ENCODE measurements at regions not wholly inside any gene's neighbourhood (a gene's known extent, or its start where the extent isn't known, plus 50 kb on each side); places are given as distances from the start of the nearest gene placed in this dataset.
"Not testable (repeated sequence)": the region's sequence is repeated elsewhere in the genome, so short reads cannot be mapped to it uniquely, and the experiment has no call there.

DNA sequence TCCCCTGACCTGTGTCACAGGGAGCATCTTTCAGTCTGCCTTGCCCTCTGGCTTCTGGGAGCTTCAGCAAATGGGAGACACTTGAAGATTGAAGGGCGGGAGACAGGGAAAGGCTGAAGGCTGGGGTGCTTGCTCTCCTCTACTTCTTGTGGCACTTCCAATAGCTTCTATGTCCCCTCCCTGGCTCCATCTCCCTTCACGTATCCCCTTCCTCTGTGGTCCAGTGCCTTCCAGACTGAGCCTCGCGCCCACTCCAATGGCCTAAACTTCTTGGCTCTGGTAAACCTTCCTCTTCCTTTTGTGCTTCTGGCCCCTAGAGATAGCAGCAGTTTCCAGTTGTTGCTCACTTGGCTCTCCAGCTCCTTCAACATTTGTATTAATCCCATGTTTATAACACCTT, 69.8 kb upstream of the TOPAZ1 start:
- Histone ChIP-seq H3K27ac (ENCODE audit: low read length) (no peak overlapping the region), H3K36me3 (ENCODE audit: control insufficient read depth, insufficient read depth, low read length) (no peaks in the 10 kb centered on the region), H3K4me3 (ENCODE audit: low read length) (no peak overlapping the region), H3K4me1 (ENCODE audit: control insufficient read depth, insufficient read depth, low read length) (no peaks in the 10 kb centered on the region), H3K9me3 (ENCODE audit: control insufficient read depth, insufficient read depth, low read length) (peaks cover 5% of the 10 kb centered on the region), H3K27me3 (ENCODE audit: control insufficient read depth, insufficient read depth, low read length) (no peaks in the 10 kb centered on the region)
- Mint-ChIP-seq H3K27ac (no peak overlapping the region), H3K9me3 (no peaks in the 10 kb centered on the region), H3K27me3 (ENCODE audit: low read depth in 2 of 2) (peaks cover 17% of the 10 kb centered on the region in 2 donors), H3K36me3 (no peaks in the 10 kb centered on the region), H3K4me3 (no peak overlapping the region), H3K4me1 (no peaks in the 10 kb centered on the region)
- ATAC-seq, result no peak
- TF ChIP-seq CTCF (IDR thresholded peaks at IDR 0.05), result no peak
- intact Hi-C loops (cut with micrococcal nuclease), result no loop called here
- WGBS (ENCODE audit: insufficient coverage), result 94% methylated on average over 4 of the region's 4 CpGs
- DNase-seq, result no peak

GRCh38 chr3:44172701-44173100, 69.0 kb upstream of the TOPAZ1 start:
- H3K4me3 ChIP-seq (ENCODE audit: low read length); DNase-seq; H3K4me1 ChIP-seq (ENCODE audit: control insufficient read depth, insufficient read depth, low read length); H3K27ac ChIP-seq (ENCODE audit: low read length); H3K4me3 Mint-ChIP-seq; H3K36me3 Mint-ChIP-seq; H3K9me3 Mint-ChIP-seq; H3K36me3 ChIP-seq (ENCODE audit: control insufficient read depth, insufficient read depth, low read length); H3K4me1 Mint-ChIP-seq; intact Hi-C loops (cut with micrococcal nuclease); H3K27me3 ChIP-seq (ENCODE audit: control insufficient read depth, insufficient read depth, low read length); H3K27ac Mint-ChIP-seq; H3K9me3 ChIP-seq (ENCODE audit: control insufficient read depth, insufficient read depth, low read length); ATAC-seq: not testable (repeated sequence)
- H3K27me3 Mint-ChIP-seq (ENCODE audit: low read depth in 2 of 2), result peaks cover 17% of the 10 kb centered on the region in 2 donors
- WGBS (ENCODE audit: insufficient coverage), result 95% methylated on average over 8 of the region's 8 CpGs

GRCh38 chr3:44173263-44173662, 68.4 kb upstream of the TOPAZ1 start:
- intact Hi-C loops (cut with micrococcal nuclease), result no loop called here
- Mint-ChIP-seq H3K4me3 (no peak overlapping the region), H3K27me3 (ENCODE audit: low read depth in 2 of 2) (peaks cover 17% of the 10 kb centered on the region in 2 donors), H3K36me3 (no peaks in the 10 kb centered on the region), H3K4me1 (no peaks in the 10 kb centered on the region), H3K9me3 (no peaks in the 10 kb centered on the region), H3K27ac (no peak overlapping the region)
- DNase-seq, result no peak
- Histone ChIP-seq H3K27me3 (ENCODE audit: control insufficient read depth, insufficient read depth, low read length) (no peaks in the 10 kb centered on the region), H3K4me3 (ENCODE audit: low read length) (no peak overlapping the region), H3K9me3 (ENCODE audit: control insufficient read depth, insufficient read depth, low read length) (peaks cover 5% of the 10 kb centered on the region), H3K36me3 (ENCODE audit: control insufficient read depth, insufficient read depth, low read length) (no peaks in the 10 kb centered on the region), H3K27ac (ENCODE audit: low read length) (no peak overlapping the region), H3K4me1 (ENCODE audit: control insufficient read depth, insufficient read depth, low read length) (no peaks in the 10 kb centered on the region)
- 93% methylated on average over 12 of the region's 15 CpGs for WGBS (ENCODE audit: insufficient coverage)
- no peak for ATAC-seq
- TF ChIP-seq CTCF (IDR thresholded peaks at IDR 0.05), result no peak

GRCh38 chr3:44175070-44175469, 66.6 kb upstream of the TOPAZ1 start:
- intact Hi-C loops (cut with micrococcal nuclease), result no loop called here

More at GRCh38 chr3:44175070-44175469, 66.6 kb upstream of the TOPAZ1 start:
- H3K27ac Mint-ChIP-seq, result no peak overlapping the region
- H3K36me3 Mint-ChIP-seq, result no peaks in the 10 kb centered on the region
- H3K4me3 ChIP-seq (ENCODE audit: low read length), result no peak overlapping the region
- no peaks in the 10 kb centered on the region for H3K27me3 ChIP-seq (ENCODE audit: control insufficient read depth, insufficient read depth, low read length)
- H3K27me3 Mint-ChIP-seq (ENCODE audit: low read depth in 2 of 2), result peaks cover 17% of the 10 kb centered on the region in 2 donors
- H3K27ac ChIP-seq (ENCODE audit: low read length), result no peak overlapping the region
- H3K36me3 ChIP-seq (ENCODE audit: control insufficient read depth, insufficient read depth, low read length), result no peaks in the 10 kb centered on the region
- H3K4me3 Mint-ChIP-seq, result no peak overlapping the region
- no peaks in the 10 kb centered on the region for H3K4me1 ChIP-seq (ENCODE audit: control insufficient read depth, insufficient read depth, low read length)
- no peak for TF ChIP-seq CTCF (IDR thresholded peaks at IDR 0.05)
- no peaks in the 10 kb centered on the region for H3K9me3 Mint-ChIP-seq
- no peak for DNase-seq
- H3K9me3 ChIP-seq (ENCODE audit: control insufficient read depth, insufficient read depth, low read length), result peaks cover 5% of the 10 kb centered on the region
- no peaks in the 10 kb centered on the region for H3K4me1 Mint-ChIP-seq
- 86% methylated on average over 1 of the region's 2 CpGs for WGBS (ENCODE audit: insufficient coverage)
- no peak for ATAC-seq
